SK-N-SH (cell line): ENCODE measurements at regions not wholly inside any gene's neighbourhood (a gene's known extent, or its start where the extent isn't known, plus 50 kb on each side); places are given as distances from the start of the nearest gene placed in this dataset.

Experiments used
- CTCF ChIA-PET: fragments of 300-600, 350-600 bp; formaldehyde crosslinking; extraction: SDS; loops from one replicate; lab custom pipeline; 2021; lab: Yijun Ruan, JAX
- POLR2A ChIA-PET: fragments of 350-600 bp; sonication (Branson Sonifier 250); formaldehyde crosslinking; extraction: SDS; loops from one replicate; lab custom pipeline; 2020; ENCODE audit warnings: antibody characterized with exemption, inconsistent platforms; lab: Yijun Ruan, JAX
- DNase-seq: peaks from one replicate; pipeline ENCODE4 v3.0.0; 2012
- H2AFZ ChIP-seq: fragments of 200-600 bp; sonication (generic); 2 replicates; pipeline ENCODE4 v1.8.1; 2016; ENCODE audit warnings: antibody characterized with exemption, mild to moderate bottlenecking, low read depth
- H3F3A ChIP-seq: fragments of 200-600 bp; sonication (generic); replicated peaks from 2 replicates; pipeline ENCODE3; 2016; ENCODE audit warnings: antibody characterized with exemption, mild to moderate bottlenecking; ENCODE audit not compliant: insufficient read depth
- H3K27ac ChIP-seq, 2 experiments: fragments of 200-500 bp in 1 of 2; fragments of 200-600 bp in 1 of 2; sonication (Bioruptor generic) in 1 of 2; sonication (generic), shearing (Covaris generic) in 1 of 2; 2 replicates each; pipeline versions ENCODE4 v1.5.1 to v1.6.1; 2014 to 2016; ENCODE audit warnings: low read depth in 2 of 2, inconsistent platforms in 1 of 2, low read length in 1 of 2, mild to moderate bottlenecking in 1 of 2, mixed read lengths in 1 of 2
- H3K27me3 ChIP-seq: fragments of 200-600 bp; sonication (generic), shearing (Covaris generic); 2 replicates; pipeline ENCODE4 v1.6.1; 2016; ENCODE audit warnings: mixed run types; ENCODE audit not compliant: insufficient read depth
- H3K36me3 ChIP-seq, 2 experiments: fragments of 200-500 bp in 1 of 2; fragments of 200-600 bp in 1 of 2; sonication (Bioruptor generic) in 1 of 2; sonication (generic) in 1 of 2; replicated peaks in 1 of 2; 2 replicates each; pipeline versions ENCODE3 to v1.5.1; 2014 to 2016; ENCODE audit warnings: low read length in 1 of 2, mild to moderate bottlenecking in 1 of 2; ENCODE audit not compliant: insufficient read depth in 2 of 2, control insufficient read depth in 1 of 2
- H3K4me1 ChIP-seq, 2 experiments: fragments of 200-500 bp in 1 of 2; fragments of 200-600 bp in 1 of 2; sonication (Bioruptor generic) in 1 of 2; sonication (generic), shearing (Covaris generic) in 1 of 2; 2 replicates each; pipeline versions ENCODE4 v1.5.1 to v1.6.1; 2014 to 2016; ENCODE audit warnings: low read depth in 1 of 2, low read length in 1 of 2, mixed run types in 1 of 2; ENCODE audit not compliant: insufficient read depth in 2 of 2, control insufficient read depth in 1 of 2
- H3K4me2 ChIP-seq: fragments of 200-600 bp; sonication (generic), shearing (Covaris generic); 2 replicates; pipeline ENCODE4 v1.6.1; 2017; ENCODE audit warnings: mixed run types
- H3K4me3 ChIP-seq, 2 experiments: fragments of 200-500 bp in 1 of 2; fragments of 200-600 bp in 1 of 2; sonication (Bioruptor generic) in 1 of 2; sonication (generic), shearing (Covaris generic) in 1 of 2; 2 replicates each; pipeline versions ENCODE4 v1.5.1 to v1.8.1; 2014 to 2016; ENCODE audit warnings: low read depth in 2 of 2, inconsistent platforms in 1 of 2, low read length in 1 of 2, mild to moderate bottlenecking in 1 of 2, mixed read lengths in 1 of 2, moderate library complexity in 1 of 2
- H3K79me2 ChIP-seq: fragments of 200-600 bp; sonication (generic); 2 replicates; pipeline ENCODE4 v1.8.1; 2017; ENCODE audit warnings: mild to moderate bottlenecking; ENCODE audit not compliant: insufficient read depth
- H3K9ac ChIP-seq: fragments of 200-600 bp; sonication (generic); 2 replicates; pipeline ENCODE4 v1.6.1; 2017; ENCODE audit warnings: mixed run types
- H3K9me2 ChIP-seq: fragments of 200-600 bp; sonication (generic); 2 replicates; pipeline ENCODE4 v1.6.1; 2017; ENCODE audit warnings: mixed run types
- H3K9me3 ChIP-seq: fragments of 200-600 bp; sonication (generic); 2 replicates; pipeline ENCODE4 v1.6.1; 2017; ENCODE audit warnings: mixed run types, mild to moderate bottlenecking, moderate library complexity
- H4K20me1 ChIP-seq: fragments of 200-600 bp; sonication (generic); 2 replicates; pipeline ENCODE4 v1.6.1; 2017; ENCODE audit warnings: mild to moderate bottlenecking, mixed run types; ENCODE audit not compliant: insufficient read depth
- CHD2 ChIP-seq: fragments of 150-350 bp; IDR thresholded peaks from 2 replicates; pipeline ENCODE4 v1.6.1; 2018; ENCODE audit warnings: low read length; ENCODE audit not compliant: partially characterized antibody
- CTCF ChIP-seq: fragments of 200-600 bp; sonication (generic); IDR thresholded peaks from 2 replicates; pipeline ENCODE4 v1.6.1; 2017; ENCODE audit warnings: antibody characterized with exemption, mild to moderate bottlenecking, moderate library complexity
- EP300 ChIP-seq, 2 experiments: IDR thresholded peaks; 2 replicates each; pipeline versions ENCODE4 v1.4.0 to v1.6.1; 2012; ENCODE audit warnings: borderline replicate concordance in 1 of 2, low read depth in 1 of 2, low read length in 1 of 2
- EZH2phosphoT487 ChIP-seq: fragments of 200-600 bp; sonication (generic); IDR thresholded peaks from 2 replicates; pipeline ENCODE4 v1.6.1; 2017; ENCODE audit warnings: low read depth, mixed run types, mild to moderate bottlenecking, antibody characterized with exemption, moderate library complexity, borderline replicate concordance
- FOSL2 ChIP-seq: IDR thresholded peaks from 2 replicates; pipeline ENCODE4 v1.4.0; 2012; ENCODE audit warnings: low read depth, mild to moderate bottlenecking, moderate library complexity, borderline replicate concordance
- GABPA ChIP-seq: IDR thresholded peaks from 2 replicates; pipeline ENCODE4 v1.4.0; 2012; ENCODE audit warnings: low read depth, mild to moderate bottlenecking
- MEF2A ChIP-seq: IDR thresholded peaks from 2 replicates; pipeline ENCODE4 v1.4.0; 2012; ENCODE audit warnings: low read depth, borderline replicate concordance
- NFIC ChIP-seq: IDR thresholded peaks from 2 replicates; pipeline ENCODE4 v1.4.0; 2012; ENCODE audit warnings: borderline replicate concordance
- NRF1 ChIP-seq: IDR thresholded peaks from 2 replicates; pipeline ENCODE4 v1.6.1; 2012; ENCODE audit warnings: low read depth, mild to moderate bottlenecking, low read length
- PBX3 ChIP-seq: IDR thresholded peaks from 2 replicates; pipeline ENCODE4; 2012
- POLR2AphosphoS5 ChIP-seq: IDR thresholded peaks from 2 replicates; pipeline ENCODE4 v1.6.1; 2012; ENCODE audit warnings: low read depth, low read length
- RXRA ChIP-seq: IDR thresholded peaks from 2 replicates; pipeline ENCODE4 v1.4.0; 2012; ENCODE audit warnings: low read depth, mild to moderate bottlenecking, borderline replicate concordance
- SIN3A ChIP-seq: IDR thresholded peaks from 2 replicates; pipeline ENCODE4 v1.6.1; 2012; ENCODE audit warnings: low read depth, mild to moderate bottlenecking, low read length, moderate library complexity, borderline replicate concordance
- SMC3 ChIP-seq: IDR thresholded peaks from 2 replicates; pipeline ENCODE4 v1.6.1; 2012; ENCODE audit warnings: low read depth, low read length, improper control_type of control experiment
- TEAD4 ChIP-seq: IDR thresholded peaks from 2 replicates; pipeline ENCODE4 v1.4.0; 2012; ENCODE audit warnings: mild to moderate bottlenecking, borderline replicate concordance; ENCODE audit not compliant: insufficient read depth
- YY1 ChIP-seq: IDR thresholded peaks from 2 replicates; pipeline ENCODE4 v1.4.0; 2012; ENCODE audit warnings: low read depth, mild to moderate bottlenecking
- ZBTB33 ChIP-seq: IDR thresholded peaks from 2 replicates; pipeline ENCODE4 v1.4.0; 2012; ENCODE audit warnings: low read depth, borderline replicate concordance
- WGBS: methylation state at CpG from one replicate; pipeline ENCODE4 v1.1.6; 2017; ENCODE audit warnings: low lambda C conversion rate; 5-methylcytosine and 5-hydroxymethylcytosine counted together

- ChIA-PET CTCF (interaction anchor here (1.4 kb wide), 1 partner anchor 914 kb away, joined by 3 read pairs; no protein-coding TSS in a partner anchor), POLR2A (no interaction called here)
- no peak for TF ChIP-seq CHD2
- no peak for TF ChIP-seq FOSL2
- no peak for TF ChIP-seq PBX3
- no peak for TF ChIP-seq NFIC
- no peak for TF ChIP-seq NRF1
- TF ChIP-seq YY1: no peak
- no peak for TF ChIP-seq MEF2A
- TF ChIP-seq SIN3A: no peak
- TF ChIP-seq EP300 (IDR thresholded peaks at IDR 0.05; ENCODE audit: borderline replicate concordance in 1 of 2, low read depth in 1 of 2, low read length in 1 of 2): no peak
- no peak for TF ChIP-seq EZH2phosphoT487
- no peak for TF ChIP-seq GABPA
- no peak for TF ChIP-seq TEAD4
- no peak for TF ChIP-seq POLR2AphosphoS5
- TF ChIP-seq ZBTB33: no peak
- TF ChIP-seq RXRA: no peak
- TF ChIP-seq SMC3: no peak
- no peak for TF ChIP-seq CTCF
- no peak overlapping the region for H3K9ac ChIP-seq
- no peak overlapping the region for H3K4me2 ChIP-seq
- H3K27ac ChIP-seq: no peak overlapping the region
- 49% methylated on average over 2 of the region's 2 CpGs for WGBS
- H3K79me2 ChIP-seq: no peaks in the 10 kb centered on the region
- H3K4me1 ChIP-seq: no peaks in the 10 kb centered on the region
- DNase-seq: no peak
- H3K9me2 ChIP-seq: no peaks in the 10 kb centered on the region
- H3F3A ChIP-seq: peaks cover 4% of the 10 kb centered on the region
- H3K27me3 ChIP-seq: no peaks in the 10 kb centered on the region
- no peak overlapping the region for H3K4me3 ChIP-seq
- H2AFZ ChIP-seq: no peak overlapping the region
- H3K36me3 ChIP-seq: no peaks in the 10 kb centered on the region
- H3K9me3 ChIP-seq: peaks cover 15% of the 10 kb centered on the region; the same call in 1 of the 2 replicates
- no peaks in the 10 kb centered on the region for H4K20me1 ChIP-seq
These were observed 749.8 kb downstream of the TNS3 start for GRCh38 chr7:46832136-46832535.
